ENCODE measurements at regions not wholly inside any gene's neighbourhood (a gene's known extent, or its start where the extent isn't known, plus 50 kb on each side); places are given as distances from the start of the nearest gene placed in this dataset.

DNA sequence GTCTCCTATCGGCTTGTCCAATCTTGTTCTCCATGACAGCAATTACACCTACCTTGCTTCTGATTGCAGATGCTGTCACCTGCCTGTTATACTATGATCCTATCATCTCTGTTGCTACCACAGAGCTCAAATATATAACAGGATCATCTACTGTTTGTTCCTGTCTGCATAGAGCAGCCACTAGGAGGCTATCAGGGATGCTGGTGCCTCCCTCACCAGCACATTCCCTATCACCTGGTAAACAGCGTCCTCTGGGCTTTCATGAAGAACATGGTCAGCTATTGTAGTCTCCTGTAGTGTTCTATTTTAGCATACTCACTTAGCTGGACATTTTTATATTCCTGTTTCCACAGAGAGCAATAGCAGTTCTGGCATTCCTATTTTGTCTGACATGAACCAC, 87.8 kb upstream of the FAT3 start:
- TF ChIP-seq, protein P1, sequence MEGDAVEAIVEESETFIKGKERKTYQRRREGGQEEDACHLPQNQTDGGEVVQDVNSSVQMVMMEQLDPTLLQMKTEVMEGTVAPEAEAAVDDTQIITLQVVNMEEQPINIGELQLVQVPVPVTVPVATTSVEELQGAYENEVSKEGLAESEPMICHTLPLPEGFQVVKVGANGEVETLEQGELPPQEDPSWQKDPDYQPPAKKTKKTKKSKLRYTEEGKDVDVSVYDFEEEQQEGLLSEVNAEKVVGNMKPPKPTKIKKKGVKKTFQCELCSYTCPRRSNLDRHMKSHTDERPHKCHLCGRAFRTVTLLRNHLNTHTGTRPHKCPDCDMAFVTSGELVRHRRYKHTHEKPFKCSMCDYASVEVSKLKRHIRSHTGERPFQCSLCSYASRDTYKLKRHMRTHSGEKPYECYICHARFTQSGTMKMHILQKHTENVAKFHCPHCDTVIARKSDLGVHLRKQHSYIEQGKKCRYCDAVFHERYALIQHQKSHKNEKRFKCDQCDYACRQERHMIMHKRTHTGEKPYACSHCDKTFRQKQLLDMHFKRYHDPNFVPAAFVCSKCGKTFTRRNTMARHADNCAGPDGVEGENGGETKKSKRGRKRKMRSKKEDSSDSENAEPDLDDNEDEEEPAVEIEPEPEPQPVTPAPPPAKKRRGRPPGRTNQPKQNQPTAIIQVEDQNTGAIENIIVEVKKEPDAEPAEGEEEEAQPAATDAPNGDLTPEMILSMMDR (IDR thresholded peaks at IDR 0.05 in 4 of 5, conservative IDR thresholded peaks at IDR 0.05 in 1 of 5) = no peak
- no peak for TF ChIP-seq POLR2A (IDR thresholded peaks at IDR 0.05)
